CD4-positive, alpha-beta T cell treated with Interleukin-6 at 100 ng/mL for 8 hours (primary cell): ENCODE measurements at regions not wholly inside any gene's neighbourhood (a gene's known extent, or its start where the extent isn't known, plus 50 kb on each side); places are given as distances from the start of the nearest gene placed in this dataset.
"Not testable (repeated sequence)": the region's sequence is repeated elsewhere in the genome, so short reads cannot be mapped to it uniquely, and the experiment has no call there.

ENCODE experiments used
- DNase-seq: peaks from one replicate; pipeline ENCODE4 v3.0.0-alpha.2; 2020; ENCODE audit warnings: mixed read lengths, low spot score

DNA sequence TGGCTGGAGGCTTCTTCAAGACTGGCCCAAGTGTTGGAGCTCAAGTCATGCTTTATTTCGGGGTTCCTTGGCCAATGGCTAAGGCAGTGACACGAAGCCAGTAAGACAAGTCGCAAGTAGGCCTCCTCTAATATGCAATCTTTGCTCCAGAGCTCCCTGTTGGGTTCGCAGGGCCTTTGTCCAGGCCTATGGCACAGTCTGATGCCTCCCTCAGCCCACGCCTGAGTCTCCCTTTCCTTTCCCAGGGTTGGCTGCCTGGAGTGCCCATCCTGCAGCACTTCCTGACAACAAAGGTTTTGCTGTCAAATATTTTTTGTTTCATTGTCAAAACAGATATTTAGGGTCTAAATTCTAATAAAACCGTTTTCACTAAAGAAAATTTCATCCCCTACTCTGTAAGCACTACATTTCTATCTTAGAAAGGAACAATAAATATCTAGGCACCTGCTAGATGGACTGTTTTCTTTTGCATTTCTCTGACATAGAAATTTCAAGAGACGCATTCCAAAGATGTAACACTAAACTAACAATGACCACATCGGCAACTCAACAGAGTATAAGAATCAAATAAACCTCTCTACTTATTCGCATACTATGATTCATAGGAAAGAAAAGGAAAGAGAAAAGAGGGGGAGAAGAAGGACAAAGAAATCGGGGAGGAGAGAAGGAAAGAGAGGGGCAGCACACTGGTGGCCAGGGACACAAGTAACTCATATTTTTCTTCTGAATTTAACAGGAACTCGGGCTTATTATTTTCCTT, 393.1 kb upstream of the ATP11B start:
- DNase-seq = no peak

DNA sequence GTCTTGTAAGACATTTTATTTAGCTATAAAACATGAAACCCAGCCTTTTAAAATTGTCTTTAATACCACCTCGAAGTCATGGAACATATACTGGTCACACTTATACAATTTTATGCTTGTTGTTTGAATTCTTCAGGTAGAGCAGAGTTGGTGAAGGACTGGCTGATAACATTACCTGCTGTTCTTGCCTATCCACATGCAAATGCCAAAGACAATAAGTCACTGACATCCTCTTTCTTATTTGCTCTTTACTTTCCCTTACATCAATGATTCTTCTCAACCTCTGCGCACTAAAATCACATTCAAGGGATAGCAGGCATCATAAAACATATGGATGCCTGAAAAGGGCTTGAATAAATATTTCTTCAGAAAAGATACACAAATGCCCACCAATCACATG, 392.5 kb upstream of the ATP11B start:
- no peak for DNase-seq

DNA sequence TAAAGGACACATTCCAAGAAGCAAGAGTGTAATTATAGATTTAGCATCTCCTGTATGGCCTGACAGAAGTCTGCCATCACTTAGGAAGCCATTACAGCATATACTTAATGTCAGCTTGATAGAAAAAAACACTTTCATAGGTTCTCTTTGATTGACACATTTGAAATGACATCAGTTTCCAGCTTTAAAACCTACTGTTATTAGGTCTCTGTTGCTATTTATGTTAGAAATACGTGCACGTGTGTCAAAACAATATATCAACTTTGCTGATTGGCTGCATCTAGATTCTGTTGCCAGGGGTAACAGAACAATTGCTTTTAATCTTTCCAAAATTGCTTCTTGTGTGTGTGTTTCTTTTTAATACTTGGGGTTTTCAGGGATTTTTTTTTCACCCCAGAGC, 389.3 kb upstream of the ATP11B start:
- no peak for DNase-seq

DNA sequence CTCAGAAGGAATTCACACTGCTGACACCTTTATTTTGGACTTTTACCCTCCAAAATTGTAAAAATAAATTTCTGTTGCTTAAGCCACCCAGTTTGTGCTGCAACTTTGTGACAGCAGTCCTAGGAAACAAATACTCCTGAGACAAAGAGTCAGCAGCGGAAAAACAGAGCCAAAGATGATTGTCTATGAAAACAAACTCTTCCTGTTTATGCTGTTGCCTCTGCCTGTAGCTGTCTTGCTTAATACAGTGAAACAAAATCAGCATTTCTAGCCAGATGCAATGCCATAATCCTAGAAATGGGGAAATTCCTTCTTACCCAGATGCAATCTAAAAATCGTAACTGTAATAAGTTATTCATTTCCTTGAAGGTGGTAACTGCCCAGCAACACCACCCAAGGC, 387.5 kb upstream of the ATP11B start:
- DNase-seq = no peak

DNA sequence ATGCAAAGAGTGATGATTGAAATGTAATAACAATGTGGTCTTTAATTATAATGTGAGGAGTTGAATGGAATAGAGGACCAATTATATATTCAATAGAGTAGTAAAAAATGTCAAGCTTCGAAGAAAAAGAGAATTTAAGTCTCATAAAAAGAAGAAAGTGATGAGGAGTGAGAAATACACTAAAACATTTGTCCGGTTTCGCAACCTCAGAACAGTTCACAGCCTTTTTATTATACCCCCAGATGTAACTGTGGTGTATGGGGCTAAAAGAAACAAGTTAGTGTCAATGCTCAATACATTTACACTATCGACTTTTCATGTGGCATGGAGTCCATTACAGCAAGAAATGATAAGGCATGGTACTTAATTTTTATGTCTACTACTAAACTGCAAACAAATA, 386.5 kb upstream of the ATP11B start:
- no peak for DNase-seq

DNA sequence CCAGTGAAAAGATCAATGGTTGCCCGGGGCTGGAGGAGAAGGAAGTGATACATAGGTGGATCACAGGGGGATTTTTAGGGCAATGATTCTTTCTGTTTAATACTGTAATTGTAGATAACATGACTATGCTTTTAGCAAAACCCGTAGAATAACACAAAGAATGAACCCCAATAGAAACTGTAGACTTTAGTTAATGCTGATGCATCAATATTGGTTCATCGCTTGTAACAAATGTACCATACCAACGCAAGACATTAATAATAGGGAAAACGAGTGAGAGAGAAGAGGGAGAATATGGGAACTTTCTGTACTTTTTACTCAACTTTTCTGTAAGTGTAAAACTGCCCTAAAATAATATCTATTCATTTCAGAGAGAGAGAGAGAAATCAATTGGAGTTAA, 383.3 kb upstream of the ATP11B start:
- DNase-seq = no peak

DNA sequence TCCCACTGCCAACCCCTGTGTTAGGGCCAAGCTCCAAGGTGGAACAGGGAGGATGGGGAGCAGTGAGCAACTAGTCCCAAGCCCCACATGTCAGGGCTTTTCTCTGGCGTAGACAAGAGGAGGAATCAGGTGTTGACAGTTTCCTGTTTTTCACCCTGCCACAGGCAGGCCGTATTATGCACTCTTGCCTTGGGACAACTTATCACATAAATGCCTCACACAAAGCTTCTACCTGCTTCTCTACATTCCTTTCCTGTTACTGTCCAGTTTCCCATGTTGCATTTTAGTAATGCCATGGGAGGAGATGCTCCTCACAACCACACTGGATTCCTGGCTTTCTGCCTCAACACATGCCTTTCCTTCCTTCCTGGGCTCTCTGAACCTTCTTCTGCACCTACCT, 381.2 kb upstream of the ATP11B start:
- DNase-seq = no peak

DNA sequence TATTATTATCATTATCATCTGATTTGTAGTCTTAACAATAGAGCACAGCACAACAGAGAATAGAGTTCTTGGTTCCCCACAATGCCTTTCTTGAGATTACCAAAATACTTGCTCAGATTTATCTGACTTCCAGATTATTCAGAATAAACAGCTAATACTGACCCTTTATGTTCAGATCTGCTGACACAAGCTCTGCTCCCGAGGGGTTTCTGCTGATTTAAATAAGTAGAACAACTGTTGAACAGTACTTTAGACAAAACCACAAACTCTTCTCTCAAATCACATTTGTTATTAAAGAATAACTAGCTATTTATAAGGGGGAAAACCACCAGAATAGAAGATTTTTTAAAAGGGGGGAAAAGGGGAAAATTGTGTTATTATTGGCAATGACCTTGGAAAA, 380.2 kb upstream of the ATP11B start:
- no peak for DNase-seq

DNA sequence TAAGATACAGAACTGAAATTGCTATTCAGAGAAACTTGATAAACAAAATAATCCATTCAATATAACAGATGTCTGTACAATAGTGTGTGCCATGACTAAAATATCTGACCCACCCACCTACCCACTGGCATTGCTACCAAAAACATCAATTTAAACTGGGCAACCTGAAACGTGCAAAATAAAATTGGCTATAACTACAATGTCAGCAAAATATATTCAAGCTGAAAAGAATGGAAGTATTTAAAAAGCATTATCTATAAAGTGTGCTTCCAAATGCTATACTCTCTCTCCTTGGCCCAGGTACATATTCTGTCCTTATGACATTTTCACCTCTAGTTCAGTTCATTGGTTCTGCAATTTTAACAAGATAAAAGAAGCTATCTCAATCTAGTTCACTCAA, 379.6 kb upstream of the ATP11B start:
- DNase-seq = no peak

DNA sequence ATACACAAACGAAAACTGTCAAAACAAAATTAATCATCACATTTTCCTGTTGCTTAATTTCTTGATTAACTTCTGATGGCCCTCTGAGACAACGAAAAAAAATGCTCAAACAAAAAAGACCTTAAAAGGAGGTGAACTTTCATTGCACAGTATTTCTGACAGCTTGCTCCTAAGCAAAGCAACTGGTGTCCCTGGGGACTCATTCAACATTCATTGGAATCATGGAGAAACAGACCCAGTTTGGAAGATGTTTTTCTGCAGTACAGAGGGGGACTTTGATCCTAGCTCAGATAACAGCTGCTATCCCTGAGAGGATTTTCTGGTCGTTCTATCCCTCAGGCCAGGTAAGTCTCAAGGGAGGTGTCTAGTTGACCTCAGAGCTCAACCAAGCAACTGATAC, 378.7 kb upstream of the ATP11B start:
- DNase-seq = no peak

DNA sequence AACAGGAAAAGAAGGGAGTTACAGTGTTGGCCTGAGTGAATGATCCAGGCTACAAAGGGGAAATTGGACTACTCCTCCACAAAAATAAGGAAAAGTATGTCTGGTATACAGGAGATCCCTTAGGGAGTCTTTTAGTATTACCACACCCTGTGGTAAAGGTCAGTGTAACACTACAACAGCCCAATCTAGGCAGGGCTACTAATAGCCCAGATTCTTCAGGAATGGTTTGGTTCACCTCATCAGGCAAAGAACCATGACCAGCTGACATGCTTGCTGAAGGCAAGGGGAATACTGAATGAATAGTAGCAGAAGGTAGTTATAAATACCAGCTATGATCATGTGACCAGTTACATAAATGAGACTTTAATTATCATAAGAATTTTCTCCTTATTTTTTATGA, 372.6 kb upstream of the ATP11B start:
- no peak for DNase-seq

DNA sequence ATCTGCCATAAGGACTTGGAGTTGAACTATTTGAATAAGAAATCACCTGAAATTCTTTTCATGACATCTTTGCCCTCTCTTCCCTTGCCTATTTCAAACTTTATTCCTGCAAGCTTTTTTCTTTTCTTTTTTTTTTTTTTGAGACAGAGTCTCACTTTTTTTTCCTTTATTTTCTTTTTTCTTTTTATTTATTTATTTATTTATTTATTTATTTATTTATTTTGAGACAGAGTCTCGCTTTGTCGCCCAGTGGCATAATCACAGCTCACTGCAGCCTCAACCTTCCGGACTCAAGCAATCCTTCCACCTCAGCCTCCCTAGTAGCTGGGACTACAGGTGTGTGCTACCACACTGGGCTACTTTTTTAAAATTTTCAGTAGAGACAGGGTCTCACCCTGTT, 369.3 kb upstream of the ATP11B start:
- no peak for DNase-seq

DNA sequence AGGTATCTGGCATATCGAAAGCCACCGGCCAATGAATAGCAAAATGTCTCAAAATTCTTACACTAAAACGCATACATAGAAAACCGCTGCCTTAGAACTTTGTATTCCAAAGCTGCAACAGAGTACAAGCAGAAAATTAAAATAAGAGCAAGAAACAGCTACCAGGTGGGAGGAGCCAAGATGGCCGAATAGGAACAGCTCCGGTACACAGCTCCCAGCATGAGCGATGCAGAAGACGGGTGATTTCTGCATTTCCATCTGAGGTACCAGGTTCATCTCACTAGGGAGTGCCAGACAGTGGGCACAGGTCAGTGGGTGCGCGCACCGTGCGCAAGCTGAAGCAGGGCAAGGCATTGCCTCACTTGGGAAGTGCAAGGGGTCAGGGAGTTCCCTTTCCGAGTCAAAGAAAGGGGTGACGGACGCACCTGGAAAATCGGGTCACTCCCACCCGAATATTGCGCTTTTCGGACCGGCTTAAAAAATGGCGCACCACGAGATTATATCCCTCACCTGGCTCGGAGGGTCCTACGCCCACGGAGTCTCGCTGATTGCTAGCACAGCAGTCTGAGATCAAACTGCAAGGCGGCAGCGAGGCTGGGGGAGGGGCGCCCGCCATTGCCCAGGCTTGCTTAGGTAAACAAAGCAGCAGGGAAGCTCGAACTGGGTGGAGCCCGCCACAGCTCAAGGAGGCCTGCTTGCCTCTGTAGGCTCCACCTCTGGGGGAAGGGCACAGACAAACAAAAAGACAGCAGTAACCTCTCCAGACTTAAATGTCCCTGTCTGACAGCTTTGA, 367.2 kb upstream of the ATP11B start:
- DNase-seq = not testable (repeated sequence)

DNA sequence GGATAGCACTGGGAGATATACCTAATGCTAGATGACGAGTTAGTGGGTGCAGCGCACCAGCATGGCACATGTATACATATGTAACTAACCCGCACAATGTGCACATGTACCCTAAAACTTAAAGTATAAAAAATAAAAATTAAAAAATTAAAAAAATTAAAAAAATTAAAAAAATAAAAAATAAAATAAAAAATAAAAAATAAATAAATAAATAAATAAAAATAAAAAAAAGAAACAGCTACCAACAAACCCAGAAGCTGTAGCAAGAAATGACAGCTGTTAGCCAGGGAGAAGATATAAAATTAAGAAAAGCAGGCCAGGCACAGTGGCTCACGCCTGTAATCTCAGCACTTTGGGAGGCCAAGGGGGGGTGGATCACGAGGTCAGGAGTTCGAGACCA, 361.3 kb upstream of the ATP11B start:
- DNase-seq = not testable (repeated sequence)

DNA sequence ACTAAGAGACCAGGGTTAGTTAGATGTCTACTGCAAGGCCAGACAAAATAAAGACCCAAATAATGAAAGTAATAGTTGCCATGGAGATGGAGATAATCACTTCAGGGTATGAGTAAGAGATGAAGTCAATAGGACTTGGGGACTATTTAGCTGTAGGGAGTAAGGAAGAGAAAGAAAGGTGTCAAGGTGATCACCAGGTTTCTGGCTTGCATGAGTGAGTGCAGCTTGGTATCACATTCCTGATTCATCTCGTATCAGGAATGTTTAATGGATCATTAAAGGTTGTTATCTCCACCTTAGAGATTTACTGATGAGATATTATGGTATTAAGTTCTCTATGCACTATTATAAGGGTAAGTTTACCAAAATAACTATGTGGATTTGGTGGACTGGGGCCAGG, 357.4 kb upstream of the ATP11B start:
- no peak for DNase-seq

DNA sequence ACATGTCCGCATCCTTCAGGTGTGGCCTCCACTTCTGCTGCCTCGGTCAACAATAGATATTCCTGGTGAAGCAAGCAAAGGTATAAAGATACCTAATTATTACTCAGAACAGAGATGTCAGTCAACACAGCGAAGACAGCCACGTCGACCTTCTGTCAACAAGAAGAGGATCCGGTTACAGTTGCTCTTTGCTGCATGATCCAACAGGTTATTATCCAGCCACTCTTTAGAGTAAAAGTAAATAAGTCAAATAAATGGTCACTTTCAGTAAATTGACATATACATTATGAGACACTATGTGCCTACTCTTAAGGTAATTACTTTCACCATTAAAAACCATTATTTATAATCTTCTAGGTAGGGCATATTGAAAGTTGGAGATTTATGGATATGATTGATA, 356.8 kb upstream of the ATP11B start:
- no peak for DNase-seq

DNA sequence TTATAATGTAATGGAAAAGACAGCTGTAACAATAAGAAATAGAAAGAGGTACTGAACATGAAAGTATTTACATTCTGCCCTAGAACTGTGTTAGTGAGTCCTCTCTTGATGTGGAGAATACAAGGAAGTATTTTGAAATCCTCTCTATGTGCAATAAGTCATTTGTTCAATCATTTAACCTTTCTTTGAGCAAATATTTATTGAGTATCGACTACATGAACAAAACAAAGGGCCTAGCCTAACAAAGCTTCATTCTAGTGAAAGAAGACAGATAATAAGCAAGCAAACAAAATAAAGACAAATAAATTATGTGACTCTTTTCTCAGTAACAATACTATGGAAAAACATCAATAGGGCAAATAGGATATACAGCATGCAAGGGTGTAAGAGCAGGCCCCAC, 354.9 kb upstream of the ATP11B start:
- DNase-seq = no peak

DNA sequence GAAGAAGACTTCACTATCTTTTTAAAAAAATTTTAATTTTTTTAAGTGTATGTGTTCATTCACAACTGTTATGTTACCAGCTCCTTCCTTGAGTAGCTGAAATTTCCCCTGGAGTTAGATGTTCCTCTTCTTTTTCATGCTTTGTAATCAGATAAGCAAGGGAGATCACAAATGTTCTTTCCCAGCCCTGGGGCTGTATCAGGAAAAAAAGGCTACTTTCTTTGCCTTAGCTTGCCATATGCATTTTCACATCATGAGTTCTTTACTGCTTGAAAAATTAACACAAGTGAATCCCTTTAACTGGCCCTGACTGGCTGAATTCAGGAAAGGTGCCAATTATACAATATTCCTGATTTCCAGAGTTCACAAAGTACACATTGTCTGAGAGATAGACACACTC, 353.2 kb upstream of the ATP11B start:
- DNase-seq = no peak

DNA sequence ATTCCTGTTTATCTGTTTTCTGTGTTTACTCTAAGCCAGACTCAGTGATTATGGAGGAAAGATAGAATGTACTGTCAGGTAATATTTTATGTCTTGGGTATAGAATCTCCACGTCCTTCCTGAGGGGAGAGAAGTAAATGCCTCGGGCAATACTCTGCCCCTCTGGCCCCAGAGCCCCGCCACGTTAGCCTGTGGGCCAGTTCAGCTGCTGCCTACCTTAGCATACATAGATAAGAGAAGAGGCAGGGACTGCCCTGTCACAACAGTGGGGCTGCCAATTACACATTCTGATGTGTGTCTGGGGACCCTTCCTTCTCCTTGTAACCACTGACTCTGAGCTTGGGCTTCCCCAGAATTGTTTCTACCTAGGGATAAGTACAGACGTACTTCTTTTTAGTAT, 347.7 kb upstream of the ATP11B start:
- no peak for DNase-seq

DNA sequence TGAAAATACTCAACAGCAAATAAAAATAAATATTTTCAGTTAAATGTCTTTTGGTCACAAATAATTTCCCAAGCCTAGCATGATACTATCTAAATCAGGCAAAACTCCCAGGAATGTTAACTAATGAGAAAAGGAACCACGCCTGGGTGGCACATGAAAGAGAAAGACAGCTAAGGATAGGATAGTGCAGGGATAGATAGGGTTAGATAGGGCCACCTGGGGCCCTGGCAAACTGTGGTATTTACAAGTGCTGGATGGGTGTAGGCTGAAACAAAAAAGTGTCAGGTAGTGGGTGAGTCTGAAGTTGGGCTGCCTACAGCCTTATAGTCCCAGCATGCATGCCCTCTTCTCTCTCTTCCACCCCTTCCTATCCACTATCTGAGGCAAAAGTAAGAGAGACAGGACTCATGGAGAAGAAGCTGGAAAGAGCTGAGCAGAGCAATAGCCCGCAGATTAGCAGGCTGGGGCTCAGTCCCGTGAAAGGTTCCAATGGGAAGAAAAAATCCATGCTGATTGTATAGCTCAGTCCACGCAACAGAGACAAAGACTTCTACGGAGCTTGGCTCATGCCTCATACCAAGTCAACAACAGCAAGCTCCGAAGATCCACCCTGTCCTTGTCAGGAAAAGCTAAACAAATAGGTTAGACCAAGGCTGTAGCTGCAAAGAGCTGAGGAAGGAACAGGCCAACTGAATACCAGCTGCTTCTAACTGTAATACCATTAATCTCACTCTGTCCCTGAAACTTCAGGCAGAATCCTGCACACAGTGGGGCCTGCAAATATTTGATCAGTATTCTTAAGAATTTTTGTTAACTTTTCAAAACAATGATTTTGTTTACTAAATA, 342.1 kb upstream of the ATP11B start:
- DNase-seq = no peak

DNA sequence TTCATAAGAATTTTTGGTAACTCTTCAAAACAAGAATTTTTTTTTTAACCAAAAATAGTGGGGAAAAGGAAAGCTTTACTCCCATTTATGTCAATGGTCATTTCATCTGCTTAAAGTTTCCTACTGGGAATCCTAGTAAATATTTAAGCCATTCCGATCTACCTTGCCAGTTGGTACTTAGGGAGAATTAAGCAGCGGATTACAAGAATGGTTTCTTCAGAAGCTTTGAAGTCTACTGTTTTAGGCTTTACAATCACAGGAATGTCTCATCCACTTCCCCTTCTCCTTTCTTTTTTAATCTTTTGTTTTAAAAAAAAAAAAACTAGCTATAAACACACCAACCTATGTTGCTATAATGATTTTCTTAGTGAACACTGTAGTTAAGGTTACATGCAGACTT, 341.4 kb upstream of the ATP11B start:
- DNase-seq = no peak

DNA sequence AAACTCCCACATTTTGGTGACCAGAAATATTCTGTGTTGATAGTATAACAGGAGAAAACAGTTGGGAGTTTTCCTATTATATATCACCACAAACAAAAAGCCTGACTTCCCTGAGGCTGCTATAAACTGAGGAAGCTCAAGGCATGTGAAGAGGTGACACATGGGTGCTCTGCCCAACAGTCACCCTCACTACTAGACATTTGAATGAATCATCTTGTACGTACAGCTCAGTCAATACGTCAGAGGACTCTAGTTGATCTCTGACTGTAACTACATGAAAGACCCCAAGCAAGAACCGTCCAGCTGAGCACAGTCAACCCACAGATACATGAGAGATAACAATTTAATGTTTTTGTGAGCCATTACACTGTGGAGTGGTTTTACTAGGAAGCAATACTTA, 338.3 kb upstream of the ATP11B start:
- no peak for DNase-seq

DNA sequence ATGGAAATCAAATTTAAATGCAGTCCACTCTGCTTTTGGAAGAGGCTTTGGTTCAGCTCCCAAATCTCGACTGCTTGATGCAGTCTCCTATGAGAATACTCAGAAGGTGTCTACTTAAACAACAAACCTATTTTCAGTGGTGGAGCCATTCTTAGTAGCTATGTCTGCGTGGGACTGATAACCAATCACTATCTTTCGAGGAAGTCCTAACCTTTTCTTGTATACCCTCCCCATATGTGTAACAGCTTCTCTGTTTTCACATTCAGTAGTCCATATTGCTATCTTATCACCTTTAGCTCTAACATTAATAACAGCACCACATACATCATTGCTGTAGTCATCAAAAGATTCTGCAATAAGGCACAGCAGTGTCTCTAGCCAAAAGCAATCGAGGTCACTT, 333.0 kb upstream of the ATP11B start:
- no peak for DNase-seq
